ENCODE measurements at regions not wholly inside any gene's neighbourhood (a gene's known extent, or its start where the extent isn't known, plus 50 kb on each side); places are given as distances from the start of the nearest gene placed in this dataset.

- H3K36me3 ChIP-seq (replicated peaks in 1 of 2; ENCODE audit: control extremely low read depth in 1 of 2, control insufficient read depth in 1 of 2, extremely low read depth in 1 of 2, insufficient read depth in 2 of 2, low read length in 1 of 2), result no peaks in the 10 kb centered on the region
- no peak overlapping the region for H3K4me2 ChIP-seq (replicated peaks; ENCODE audit: low read depth, low read length, poor library complexity, severe bottlenecking)
- no peak for ATAC-seq (ENCODE audit: low read depth)
- H3K4me3 ChIP-seq (ENCODE audit: control extremely low read depth in 1 of 5, extremely low read depth in 1 of 5, insufficient read depth in 1 of 5, low read depth in 2 of 5, low read length in 4 of 5), result no peak overlapping the region
- no peak overlapping the region for H2AFZ ChIP-seq (ENCODE audit: insufficient read depth, low read depth, low read length, poor library complexity, severe bottlenecking)
- intact Hi-C loops (cut with micrococcal nuclease), result no loop called here
- no peaks in the 10 kb centered on the region for H4K20me1 ChIP-seq (ENCODE audit: control insufficient read depth, insufficient read depth, low read length, poor library complexity, severe bottlenecking)
- H3K27ac Mint-ChIP-seq, result no peak overlapping the region
- no peaks in the 10 kb centered on the region for H3K79me2 ChIP-seq (ENCODE audit: control insufficient read depth, insufficient read depth, low read length)
- ChIA-PET POLR2A (no interaction called here), CTCF (no interaction called here)
- H3K27me3 Mint-ChIP-seq, result no peaks in the 10 kb centered on the region
- no peaks in the 10 kb centered on the region for H3K4me1 ChIP-seq (ENCODE audit: control insufficient read depth in 2 of 2, insufficient read depth in 2 of 2, low read length in 2 of 2)
- no peak overlapping the region for H3K9ac ChIP-seq (ENCODE audit: low read length)
- TF ChIP-seq EZH2 (IDR thresholded peaks at IDR 0.05; ENCODE audit: borderline replicate concordance, insufficient read depth, low read depth, low read length, poor library complexity, severe bottlenecking) (no peak), CTCF (IDR thresholded peaks at IDR 0.05) (no peak)
- no peaks in the 10 kb centered on the region for H3K27me3 ChIP-seq (replicated peaks in 1 of 4; ENCODE audit: control extremely low read depth in 1 of 4, control insufficient read depth in 3 of 4, insufficient read depth in 4 of 4, low read length in 3 of 4)
- no peaks in the 10 kb centered on the region for H3K4me1 Mint-ChIP-seq
- H3K4me3 Mint-ChIP-seq, result no peak overlapping the region
- H3K9me3 Mint-ChIP-seq (ENCODE audit: insufficient read depth), result peaks cover 2% of the 10 kb centered on the region
- H3K9me3 ChIP-seq (ENCODE audit: control extremely low read depth in 1 of 3, control insufficient read depth in 2 of 3, insufficient read depth in 1 of 3, low read length in 2 of 3), result peaks cover 0 to 3% (median 0%) of the 10 kb centered on the region in 3 donors
- DNase-seq, result no peak
- H3K27ac ChIP-seq (ENCODE audit: low read length in 2 of 2), result no peak overlapping the region
Measured at GRCh38 chr1:72483846-72484357, 201.6 kb upstream of the NEGR1 start.

GRCh38 chr1:72482736-72483413 is 200.5 kb upstream of the NEGR1 start:
- Histone ChIP-seq H3K4me1 (ENCODE audit: control insufficient read depth in 2 of 2, insufficient read depth in 2 of 2, low read length in 2 of 2) (no peaks in the 10 kb centered on the region), H2AFZ (ENCODE audit: insufficient read depth, low read depth, low read length, poor library complexity, severe bottlenecking) (no peak overlapping the region), H3K9me3 (ENCODE audit: control extremely low read depth in 1 of 3, control insufficient read depth in 2 of 3, insufficient read depth in 1 of 3, low read length in 2 of 3) (peaks cover 0 to 3% (median 0%) of the 10 kb centered on the region in 3 donors), H3K4me2 (replicated peaks; ENCODE audit: low read depth, low read length, poor library complexity, severe bottlenecking) (no peak overlapping the region), H3K27me3 (replicated peaks in 1 of 4; ENCODE audit: control extremely low read depth in 1 of 4, control insufficient read depth in 3 of 4, insufficient read depth in 4 of 4, low read length in 3 of 4) (no peaks in the 10 kb centered on the region), H3K9ac (ENCODE audit: low read length) (no peak overlapping the region), H3K36me3 (replicated peaks in 1 of 2; ENCODE audit: control extremely low read depth in 1 of 2, control insufficient read depth in 1 of 2, extremely low read depth in 1 of 2, insufficient read depth in 2 of 2, low read length in 1 of 2) (no peaks in the 10 kb centered on the region), H3K4me3 (ENCODE audit: control extremely low read depth in 1 of 5, extremely low read depth in 1 of 5, insufficient read depth in 1 of 5, low read depth in 2 of 5, low read length in 4 of 5) (no peak overlapping the region), H4K20me1 (ENCODE audit: control insufficient read depth, insufficient read depth, low read length, poor library complexity, severe bottlenecking) (no peaks in the 10 kb centered on the region), H3K79me2 (ENCODE audit: control insufficient read depth, insufficient read depth, low read length) (no peaks in the 10 kb centered on the region), H3K27ac (ENCODE audit: low read length in 2 of 2) (no peak overlapping the region)
- CTCF ChIA-PET, result no interaction called here
- 96% methylated on average over 4 of the region's 6 CpGs for whole genome bisulfite sequencing (ENCODE audit: insufficient coverage)
- no peak for ATAC-seq (ENCODE audit: low read depth)
- Mint-ChIP-seq H3K4me1 (no peaks in the 10 kb centered on the region), H3K27ac (no peak overlapping the region), H3K27me3 (no peaks in the 10 kb centered on the region), H3K4me3 (no peak overlapping the region), H3K9me3 (ENCODE audit: insufficient read depth) (peaks cover 2% of the 10 kb centered on the region)
- POLR2A ChIA-PET, result no interaction called here
- intact Hi-C loops (cut with micrococcal nuclease), result no loop called here
- no peak for DNase-seq
- TF ChIP-seq CTCF (IDR thresholded peaks at IDR 0.05), result no peak
- TF ChIP-seq EZH2 (IDR thresholded peaks at IDR 0.05; ENCODE audit: borderline replicate concordance, insufficient read depth, low read depth, low read length, poor library complexity, severe bottlenecking), result no peak

All from B cell (primary cell).